ENCODE measurements at regions not wholly inside any gene's neighbourhood (a gene's known extent, or its start where the extent isn't known, plus 50 kb on each side); places are given as distances from the start of the nearest gene placed in this dataset.
A peak's percentile ranks its signal among the peaks of the same experiment; 100 is the strongest.

DNA sequence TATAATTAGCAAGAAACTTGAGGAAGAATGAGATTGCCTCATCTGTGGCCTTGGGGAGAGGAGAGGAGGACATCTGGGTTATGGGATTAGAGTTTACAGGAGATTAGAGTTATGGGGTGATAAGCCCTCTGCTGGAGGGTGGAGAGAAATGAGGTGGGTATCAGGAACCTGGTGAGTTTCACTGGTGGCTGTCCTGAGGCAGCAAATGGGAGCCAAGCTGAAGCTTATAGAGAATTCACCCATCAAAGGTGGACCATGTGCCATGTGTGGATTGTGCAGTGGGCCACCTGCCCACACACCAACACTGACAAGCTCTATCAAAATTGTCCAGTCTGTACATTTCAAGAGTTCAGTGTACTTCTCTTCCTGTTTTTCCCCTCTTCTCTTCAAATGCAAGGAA lies 135.3 kb downstream of the AEBP2 start:
- TF ChIP-seq, protein P1, sequence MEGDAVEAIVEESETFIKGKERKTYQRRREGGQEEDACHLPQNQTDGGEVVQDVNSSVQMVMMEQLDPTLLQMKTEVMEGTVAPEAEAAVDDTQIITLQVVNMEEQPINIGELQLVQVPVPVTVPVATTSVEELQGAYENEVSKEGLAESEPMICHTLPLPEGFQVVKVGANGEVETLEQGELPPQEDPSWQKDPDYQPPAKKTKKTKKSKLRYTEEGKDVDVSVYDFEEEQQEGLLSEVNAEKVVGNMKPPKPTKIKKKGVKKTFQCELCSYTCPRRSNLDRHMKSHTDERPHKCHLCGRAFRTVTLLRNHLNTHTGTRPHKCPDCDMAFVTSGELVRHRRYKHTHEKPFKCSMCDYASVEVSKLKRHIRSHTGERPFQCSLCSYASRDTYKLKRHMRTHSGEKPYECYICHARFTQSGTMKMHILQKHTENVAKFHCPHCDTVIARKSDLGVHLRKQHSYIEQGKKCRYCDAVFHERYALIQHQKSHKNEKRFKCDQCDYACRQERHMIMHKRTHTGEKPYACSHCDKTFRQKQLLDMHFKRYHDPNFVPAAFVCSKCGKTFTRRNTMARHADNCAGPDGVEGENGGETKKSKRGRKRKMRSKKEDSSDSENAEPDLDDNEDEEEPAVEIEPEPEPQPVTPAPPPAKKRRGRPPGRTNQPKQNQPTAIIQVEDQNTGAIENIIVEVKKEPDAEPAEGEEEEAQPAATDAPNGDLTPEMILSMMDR (conservative IDR thresholded peaks at IDR 0.05; ENCODE audit: low read length) = peak; percentile 55
- no peak for TF ChIP-seq EZH2phosphoT487 (IDR thresholded peaks at IDR 0.05; ENCODE audit: borderline replicate concordance)
